Skeletal muscle satellite cell (primary cell): ENCODE measurements at regions not wholly inside any gene's neighbourhood (a gene's known extent, or its start where the extent isn't known, plus 50 kb on each side); places are given as distances from the start of the nearest gene placed in this dataset.

Experiments used
- H3K27me3 ChIP-seq: 2 replicates; pipeline ENCODE4 v1.7.0; 2013; ENCODE audit warnings: low read length; ENCODE audit not compliant: control insufficient read depth, insufficient read depth
- H3K36me3 ChIP-seq: 2 replicates; pipeline ENCODE4 v1.7.0; 2013; ENCODE audit warnings: mild to moderate bottlenecking, control low read depth, low read length; ENCODE audit not compliant: insufficient read depth
- H3K4me1 ChIP-seq: 2 replicates; pipeline ENCODE4 v1.7.0; 2013; ENCODE audit warnings: low read length; ENCODE audit not compliant: control insufficient read depth, insufficient read depth
- H3K4me2 ChIP-seq: 2 replicates; pipeline ENCODE4 v1.7.0; 2013; ENCODE audit warnings: mild to moderate bottlenecking, low read length
- H3K4me3 ChIP-seq: 2 replicates; pipeline ENCODE4 v1.7.0; 2013; ENCODE audit warnings: low read length
- H3K9ac ChIP-seq: 2 replicates; pipeline ENCODE4 v1.7.0; 2013; ENCODE audit warnings: mild to moderate bottlenecking, low read depth, low read length, moderate library complexity
- H3K9me3 ChIP-seq: replicated peaks from 2 replicates; pipeline ENCODE4 v1.7.0; 2013; ENCODE audit warnings: mild to moderate bottlenecking, control low read depth, low read length

DNA sequence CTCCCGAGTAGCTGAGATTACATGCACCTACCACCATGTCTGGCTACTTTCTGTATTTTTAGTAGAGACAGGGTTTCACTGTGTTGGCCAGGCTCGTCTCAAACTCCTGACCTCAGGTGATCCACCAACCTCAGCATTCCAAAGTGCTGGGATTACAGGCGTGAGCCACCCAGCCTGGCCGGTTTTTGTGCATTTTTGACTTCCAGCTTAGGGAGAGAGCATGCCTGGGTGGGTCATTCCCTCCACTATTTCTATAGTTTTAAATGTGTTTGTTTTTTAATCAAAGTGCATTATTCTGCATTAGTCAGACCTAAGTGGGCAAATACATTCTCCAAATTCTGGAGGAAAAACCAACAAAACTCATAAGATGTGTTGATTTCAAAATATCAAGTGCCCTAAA is 207.4 kb upstream of the NRIP1 start:
- Histone ChIP-seq H3K9me3 (no peaks in the 10 kb centered on the region), H3K4me3 (no peak overlapping the region), H3K36me3 (no peaks in the 10 kb centered on the region), H3K27me3 (no peaks in the 10 kb centered on the region), H3K4me1 (no peaks in the 10 kb centered on the region), H3K9ac (no peak overlapping the region), H3K4me2 (no peak overlapping the region)

DNA sequence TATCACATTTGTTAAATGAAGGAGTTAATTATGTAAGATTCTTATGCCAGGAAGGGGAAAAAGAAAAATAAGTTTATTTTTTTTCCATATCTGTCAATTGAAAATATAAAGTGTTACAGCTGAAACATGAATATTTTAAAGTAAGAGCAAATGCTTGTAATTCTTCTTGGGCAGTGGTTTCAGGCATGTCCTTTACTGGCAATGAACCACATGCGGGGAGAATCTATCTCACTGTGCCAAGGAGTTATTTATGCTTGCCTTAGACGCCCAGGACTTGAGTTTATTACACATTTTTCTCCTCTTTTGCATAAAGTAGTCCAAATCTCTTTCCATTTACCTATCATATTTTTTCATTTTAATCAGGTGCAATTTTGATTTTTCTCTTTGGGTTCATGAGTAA is 207.8 kb upstream of the NRIP1 start:
- H3K4me3 ChIP-seq: no peak overlapping the region
- no peak overlapping the region for H3K4me2 ChIP-seq
- no peak overlapping the region for H3K9ac ChIP-seq
- H3K36me3 ChIP-seq: no peaks in the 10 kb centered on the region
- no peaks in the 10 kb centered on the region for H3K27me3 ChIP-seq
- no peaks in the 10 kb centered on the region for H3K4me1 ChIP-seq
- no peaks in the 10 kb centered on the region for H3K9me3 ChIP-seq

- H3K9ac ChIP-seq: no peak overlapping the region
- no peaks in the 10 kb centered on the region for H3K9me3 ChIP-seq
- no peaks in the 10 kb centered on the region for H3K4me1 ChIP-seq
- H3K4me3 ChIP-seq: no peak overlapping the region
- H3K27me3 ChIP-seq: no peaks in the 10 kb centered on the region
- no peaks in the 10 kb centered on the region for H3K36me3 ChIP-seq
- H3K4me2 ChIP-seq: no peak overlapping the region
Measured at GRCh38 chr21:15273244-15273643, 208.4 kb upstream of the NRIP1 start.

GRCh38 chr21:15274701-15275485 is 210.1 kb upstream of the NRIP1 start:
- H3K4me1 ChIP-seq: peaks cover 9% of the 10 kb centered on the region
- H3K9me3 ChIP-seq: no peaks in the 10 kb centered on the region
- H3K4me2 ChIP-seq: no peak overlapping the region

GRCh38 chr21:15275615-15276235 is 210.9 kb upstream of the NRIP1 start:
- Histone ChIP-seq H3K4me1 (peaks cover 13% of the 10 kb centered on the region), H3K4me3 (no peak overlapping the region), H3K9me3 (no peaks in the 10 kb centered on the region), H3K4me2 (no peak overlapping the region), H3K36me3 (no peaks in the 10 kb centered on the region), H3K9ac (no peak overlapping the region), H3K27me3 (no peaks in the 10 kb centered on the region)

More at GRCh38 chr21:15274701-15275485, 210.1 kb upstream of the NRIP1 start:
- H3K36me3 ChIP-seq: no peaks in the 10 kb centered on the region
- no peak overlapping the region for H3K9ac ChIP-seq
- H3K4me3 ChIP-seq: no peak overlapping the region
- H3K27me3 ChIP-seq: no peaks in the 10 kb centered on the region

GRCh38 chr21:15276243-15276642 is 211.4 kb upstream of the NRIP1 start:
- no peak overlapping the region for H3K4me2 ChIP-seq

GRCh38 chr21:15277466-15277865 is 212.7 kb upstream of the NRIP1 start:
- no peak overlapping the region for H3K9ac ChIP-seq
- peaks cover 13% of the 10 kb centered on the region for H3K4me1 ChIP-seq
- no peaks in the 10 kb centered on the region for H3K36me3 ChIP-seq
- H3K4me3 ChIP-seq: no peak overlapping the region
- H3K9me3 ChIP-seq: no peaks in the 10 kb centered on the region
- H3K27me3 ChIP-seq: no peaks in the 10 kb centered on the region
- H3K4me2 ChIP-seq: no peak overlapping the region

More at GRCh38 chr21:15276243-15276642, 211.4 kb upstream of the NRIP1 start:
- H3K4me3 ChIP-seq: no peak overlapping the region
- no peaks in the 10 kb centered on the region for H3K9me3 ChIP-seq
- H3K4me1 ChIP-seq: peaks cover 13% of the 10 kb centered on the region
- no peaks in the 10 kb centered on the region for H3K36me3 ChIP-seq
- no peak overlapping the region for H3K9ac ChIP-seq
- H3K27me3 ChIP-seq: no peaks in the 10 kb centered on the region

GRCh38 chr21:15278279-15278678 is 213.5 kb upstream of the NRIP1 start:
- no peak overlapping the region for H3K4me3 ChIP-seq
- H3K9me3 ChIP-seq: no peaks in the 10 kb centered on the region
- H3K9ac ChIP-seq: no peak overlapping the region
- H3K36me3 ChIP-seq: no peaks in the 10 kb centered on the region
- no peak overlapping the region for H3K4me2 ChIP-seq
- no peaks in the 10 kb centered on the region for H3K27me3 ChIP-seq
- H3K4me1 ChIP-seq: peaks cover 13% of the 10 kb centered on the region

- Histone ChIP-seq H3K4me3 (no peak overlapping the region), H3K4me2 (no peak overlapping the region), H3K4me1 (peaks cover 13% of the 10 kb centered on the region), H3K27me3 (no peaks in the 10 kb centered on the region), H3K36me3 (no peaks in the 10 kb centered on the region), H3K9me3 (no peaks in the 10 kb centered on the region), H3K9ac (no peak overlapping the region)
Measured at GRCh38 chr21:15278851-15279250, 214.1 kb upstream of the NRIP1 start.

GRCh38 chr21:15279482-15279881 is 214.7 kb upstream of the NRIP1 start:
- Histone ChIP-seq H3K9me3 (no peaks in the 10 kb centered on the region), H3K27me3 (no peaks in the 10 kb centered on the region), H3K4me1 (peaks cover 13% of the 10 kb centered on the region), H3K9ac (no peak overlapping the region), H3K4me3 (no peak overlapping the region), H3K36me3 (no peaks in the 10 kb centered on the region), H3K4me2 (peak overlapping the region; percentile 49)

GRCh38 chr21:15281714-15282113 is 216.9 kb upstream of the NRIP1 start:
- no peak overlapping the region for H3K9ac ChIP-seq
- no peaks in the 10 kb centered on the region for H3K9me3 ChIP-seq
- H3K4me3 ChIP-seq: no peak overlapping the region
- no peak overlapping the region for H3K4me2 ChIP-seq
- H3K4me1 ChIP-seq: peaks cover 13% of the 10 kb centered on the region
- H3K27me3 ChIP-seq: no peaks in the 10 kb centered on the region
- no peaks in the 10 kb centered on the region for H3K36me3 ChIP-seq

- Histone ChIP-seq H3K27me3 (no peaks in the 10 kb centered on the region), H3K36me3 (no peaks in the 10 kb centered on the region), H3K9me3 (no peaks in the 10 kb centered on the region), H3K4me1 (peaks cover 13% of the 10 kb centered on the region), H3K4me2 (no peak overlapping the region), H3K4me3 (no peak overlapping the region), H3K9ac (no peak overlapping the region)
Measured at GRCh38 chr21:15282665-15283064, 217.9 kb upstream of the NRIP1 start.
